Thymus (tissue), 11 donors: ENCODE measurements at regions not wholly inside any gene's neighbourhood (a gene's known extent, or its start where the extent isn't known, plus 50 kb on each side); places are given as distances from the start of the nearest gene placed in this dataset.
"Not testable (repeated sequence)": the region's sequence is repeated elsewhere in the genome, so short reads cannot be mapped to it uniquely, and the experiment has no call there.

Experiments
- DNase-seq, 9 donors: peaks; one replicate each; pipeline ENCODE4 v3.0.0-alpha.2; 2013; ENCODE audit warnings: low spot score in 9 of 9, low read depth in 6 of 9, missing footprints in 1 of 9
- H3K27ac ChIP-seq, 2 donors: one replicate each; pipeline ENCODE4 v1.5.1; 2013; ENCODE audit warnings: control low read depth in 1 of 2, low read depth in 1 of 2, low read length in 1 of 2, mild to moderate bottlenecking in 1 of 2, moderate library complexity in 1 of 2
- H3K27me3 ChIP-seq, 2 donors: one replicate each; pipeline ENCODE4 v1.5.1; 2013; ENCODE audit warnings: low read length in 1 of 2; ENCODE audit not compliant: control insufficient read depth in 2 of 2, insufficient read depth in 1 of 2
- H3K36me3 ChIP-seq, 2 donors: one replicate each; pipeline ENCODE4 v1.5.1; 2013; ENCODE audit warnings: low read length in 1 of 2, mild to moderate bottlenecking in 1 of 2, moderate library complexity in 1 of 2; ENCODE audit not compliant: control insufficient read depth in 2 of 2, insufficient read depth in 2 of 2
- H3K4me1 ChIP-seq, 2 donors: one replicate each; pipeline ENCODE4 v1.5.1; 2013; ENCODE audit warnings: low read length in 2 of 2; ENCODE audit not compliant: control insufficient read depth in 2 of 2, insufficient read depth in 2 of 2
- H3K4me3 ChIP-seq, 2 donors: one replicate each; pipeline ENCODE4 v1.5.1; 2013; ENCODE audit warnings: low read length in 2 of 2, control low read depth in 1 of 2, mild to moderate bottlenecking in 1 of 2
- H3K9me3 ChIP-seq, 2 donors: one replicate each; pipeline ENCODE4 v1.5.1; 2013; ENCODE audit warnings: low read length in 1 of 2, mild to moderate bottlenecking in 1 of 2; ENCODE audit not compliant: control insufficient read depth in 2 of 2, insufficient read depth in 1 of 2
- WGBS: extraction: QIAGEN DNeasy Blood & Tissue Kit; methylation state at CpG from one replicate; pipeline ENCODE4 v1.1.7; 2013; 5-methylcytosine and 5-hydroxymethylcytosine counted together
- donor health status: healthy.

- not testable (repeated sequence) for DNase-seq, H3K27me3 ChIP-seq, H3K36me3 ChIP-seq, H3K9me3 ChIP-seq, H3K4me3 ChIP-seq, H3K4me1 ChIP-seq, H3K27ac ChIP-seq
- 91% methylated on average over 1 of the region's 1 CpG for WGBS
These were observed 676.6 kb upstream of the AMELY start for GRCh38 chrY:7588176-7588575.

GRCh38 chrY:7562541-7562940 lies 651.0 kb upstream of the AMELY start:
- H3K4me1 ChIP-seq = no peaks in the 10 kb centered on the region
- H3K4me3 ChIP-seq = no peak overlapping the region
- no peaks in the 10 kb centered on the region for H3K36me3 ChIP-seq
- no peaks in the 10 kb centered on the region for H3K9me3 ChIP-seq
- DNase-seq = no peak
- H3K27ac ChIP-seq = no peak overlapping the region
- no peaks in the 10 kb centered on the region for H3K27me3 ChIP-seq
- WGBS = 86% methylated on average over 4 of the region's 4 CpGs

GRCh38 chrY:7557675-7558074 lies 646.1 kb upstream of the AMELY start:
- Histone ChIP-seq H3K27me3 (no peaks in the 10 kb centered on the region), H3K4me3 (no peak overlapping the region), H3K9me3 (no peaks in the 10 kb centered on the region), H3K36me3 (no peaks in the 10 kb centered on the region), H3K4me1 (no peaks in the 10 kb centered on the region), H3K27ac (no peak overlapping the region)
- no peak for DNase-seq
- 59% methylated on average over 7 of the region's 7 CpGs for WGBS

- Histone ChIP-seq H3K4me1 (no peaks in the 10 kb centered on the region), H3K9me3 (no peaks in the 10 kb centered on the region), H3K4me3 (no peak overlapping the region), H3K27ac (no peak overlapping the region), H3K27me3 (no peaks in the 10 kb centered on the region), H3K36me3 (no peaks in the 10 kb centered on the region)
- WGBS = 91% methylated on average over 6 of the region's 6 CpGs
- no peak for DNase-seq
These were observed 643.5 kb upstream of the AMELY start for GRCh38 chrY:7555006-7555405.

- Histone ChIP-seq H3K4me3 (no peak overlapping the region), H3K4me1 (no peaks in the 10 kb centered on the region), H3K36me3 (no peaks in the 10 kb centered on the region), H3K27me3 (no peaks in the 10 kb centered on the region), H3K27ac (no peak overlapping the region), H3K9me3 (no peaks in the 10 kb centered on the region)
- DNase-seq = no peak
- WGBS = 39% methylated on average over 1 of the region's 1 CpG
These were observed 633.5 kb upstream of the AMELY start for GRCh38 chrY:7545060-7545459.

- Histone ChIP-seq H3K9me3 (no peaks in the 10 kb centered on the region), H3K36me3 (no peaks in the 10 kb centered on the region), H3K4me1 (no peaks in the 10 kb centered on the region), H3K27me3 (no peaks in the 10 kb centered on the region), H3K4me3 (no peak overlapping the region), H3K27ac (no peak overlapping the region)
- no peak for DNase-seq
These were observed 632.7 kb upstream of the AMELY start for GRCh38 chrY:7544172-7544770.

GRCh38 chrY:7543506-7543905 lies 632.0 kb upstream of the AMELY start:
- Histone ChIP-seq H3K27me3 (no peaks in the 10 kb centered on the region), H3K9me3 (no peaks in the 10 kb centered on the region), H3K27ac (no peak overlapping the region), H3K4me3 (no peak overlapping the region), H3K36me3 (no peaks in the 10 kb centered on the region), H3K4me1 (no peaks in the 10 kb centered on the region)
- no peak for DNase-seq

GRCh38 chrY:7542256-7542858 lies 630.8 kb upstream of the AMELY start:
- Histone ChIP-seq H3K27me3 (no peaks in the 10 kb centered on the region), H3K9me3 (no peaks in the 10 kb centered on the region)
- 81% methylated on average over 2 of the region's 2 CpGs for WGBS

GRCh38 chrY:7529396-7529795 lies 617.8 kb upstream of the AMELY start:
- no peak overlapping the region for H3K4me3 ChIP-seq
- no peak overlapping the region for H3K27ac ChIP-seq
- no peaks in the 10 kb centered on the region for H3K9me3 ChIP-seq
- H3K36me3 ChIP-seq = no peaks in the 10 kb centered on the region
- WGBS = 50% methylated on average over 2 of the region's 2 CpGs
- DNase-seq = no peak
- H3K4me1 ChIP-seq = no peaks in the 10 kb centered on the region
- no peaks in the 10 kb centered on the region for H3K27me3 ChIP-seq

More at GRCh38 chrY:7542256-7542858, 630.8 kb upstream of the AMELY start:
- Histone ChIP-seq H3K27ac (no peak overlapping the region), H3K36me3 (no peaks in the 10 kb centered on the region), H3K4me1 (no peaks in the 10 kb centered on the region), H3K4me3 (no peak overlapping the region)
- DNase-seq = no peak
